Stomach (tissue), 4 donors: ENCODE measurements at regions not wholly inside any gene's neighbourhood (a gene's known extent, or its start where the extent isn't known, plus 50 kb on each side); places are given as distances from the start of the nearest gene placed in this dataset.

Experiments
- CTCF ChIP-seq, 7 experiments: fragments of 450-650 bp in 4 of 7; fragments of 200-600 bp in 3 of 7; sonication (generic) in 3 of 7; IDR thresholded peaks; one replicate each; pipeline ENCODE4 v1.5.1; 2016 to 2019; ENCODE audit warnings: antibody characterized with exemption in 7 of 7, control low read depth in 2 of 7, mild to moderate bottlenecking in 1 of 7
- EP300 ChIP-seq: sonication (generic); formaldehyde crosslinking; IDR thresholded peaks from one replicate; pipeline ENCODE4 v1.6.1; 2017; ENCODE audit warnings: antibody characterized with exemption

GRCh38 chr13:83183439-83184149 lies 698.7 kb downstream of the SLITRK1 start:
- TF ChIP-seq EP300 = no peak
- no peak for TF ChIP-seq CTCF (IDR thresholded peaks at IDR 0.05)
